CD4-positive, alpha-beta memory T cell (primary cell): ENCODE measurements at regions not wholly inside any gene's neighbourhood (a gene's known extent, or its start where the extent isn't known, plus 50 kb on each side); places are given as distances from the start of the nearest gene placed in this dataset.

Experiments
- CTCF ChIA-PET: fragments of 350-600 bp; sonication (Branson Sonifier 250); formaldehyde crosslinking; loops from one replicate; lab custom pipeline; 2021; ENCODE audit warnings: inconsistent platforms; ENCODE audit not compliant: partially characterized antibody; lab: Charles Lee
- POLR2A ChIA-PET: fragments of 350-600 bp; sonication (Branson Sonifier 250); formaldehyde crosslinking; loops from one replicate; lab custom pipeline; 2021; ENCODE audit not compliant: partially characterized antibody; lab: Charles Lee
- DNase-seq, 5 donors: peaks; one replicate each; pipeline versions ENCODE4 v3.0.0 to v3.0.0-alpha.2; 2020 to 2022; ENCODE audit warnings: mixed read lengths in 1 of 5
- H3K27ac ChIP-seq: one replicate; pipeline ENCODE4 v1.7.0; 2013; ENCODE audit warnings: low read depth, low read length
- H3K27me3 ChIP-seq: 2 replicates; pipeline ENCODE4 v1.7.0; 2013; ENCODE audit warnings: mild to moderate bottlenecking, low read length, moderate library complexity; ENCODE audit not compliant: insufficient read depth
- H3K36me3 ChIP-seq: 2 replicates; pipeline ENCODE4 v1.7.0; 2013; ENCODE audit warnings: mild to moderate bottlenecking, low read length, moderate library complexity; ENCODE audit not compliant: insufficient read depth
- H3K4me1 ChIP-seq: 2 replicates; pipeline ENCODE4 v1.7.0; 2013; ENCODE audit warnings: mild to moderate bottlenecking, low read length, moderate library complexity; ENCODE audit not compliant: insufficient read depth
- H3K4me3 ChIP-seq, 2 donors: one replicate each; pipeline ENCODE4 v1.7.0; 2013; ENCODE audit warnings: low read length in 2 of 2, mild to moderate bottlenecking in 1 of 2
- H3K9me3 ChIP-seq, 2 donors: one replicate each; pipeline ENCODE4 v1.7.0; 2013; ENCODE audit warnings: low read length in 2 of 2, control low read depth in 1 of 2; ENCODE audit not compliant: control insufficient read depth in 1 of 2
- H3K27ac Mint-ChIP-seq, 7 donors: one replicate each; pipeline ENCODE4 v1.8.0; 2020 to 2021; ENCODE audit warnings: mixed read lengths in 7 of 7, mild to moderate bottlenecking in 6 of 7, inconsistent platforms in 3 of 7, moderate library complexity in 3 of 7
- H3K27me3 Mint-ChIP-seq, 2 donors: one replicate each; pipeline ENCODE4 v1.8.0; 2020 to 2021; ENCODE audit warnings: mixed read lengths in 2 of 2
- H3K36me3 Mint-ChIP-seq, 2 donors: one replicate each; pipeline ENCODE4 v1.8.0; 2020 to 2021; ENCODE audit warnings: mixed read lengths in 2 of 2, inconsistent platforms in 1 of 2, mild to moderate bottlenecking in 1 of 2
- H3K4me1 Mint-ChIP-seq, 4 donors: one replicate each; pipeline ENCODE4 v1.8.0; 2020 to 2021; ENCODE audit warnings: mixed read lengths in 4 of 4, mild to moderate bottlenecking in 1 of 4
- H3K4me3 Mint-ChIP-seq, 8 donors: one replicate each; pipeline ENCODE4 v1.8.0; 2020 to 2021; ENCODE audit warnings: mixed read lengths in 8 of 8, mild to moderate bottlenecking in 7 of 8, moderate library complexity in 6 of 8, inconsistent platforms in 3 of 8
- H3K9me3 Mint-ChIP-seq, 8 donors: one replicate each; pipeline ENCODE4 v1.8.0; 2020 to 2021; ENCODE audit warnings: mixed read lengths in 8 of 8, mild to moderate bottlenecking in 5 of 8, inconsistent platforms in 3 of 8, moderate library complexity in 1 of 8
- intact Hi-C: fragments of 100-400 bp; cut with micrococcal nuclease; formaldehyde crosslinking; loops from one replicate; pipeline ENCODE4 v1.15.1; 2023

- Mint-ChIP-seq H3K27me3 (no peaks in the 10 kb centered on the region), H3K27ac (no peak overlapping the region), H3K9me3 (peaks cover 0 to 19% (median 8%) of the 10 kb centered on the region in 8 donors), H3K4me3 (no peak overlapping the region), H3K36me3 (peaks cover 0 to 2% of the 10 kb centered on the region in 2 donors), H3K4me1 (no peaks in the 10 kb centered on the region)
- Histone ChIP-seq H3K27me3 (no peaks in the 10 kb centered on the region), H3K4me1 (no peaks in the 10 kb centered on the region), H3K9me3 (no peaks in the 10 kb centered on the region), H3K27ac (no peak overlapping the region), H3K36me3 (no peaks in the 10 kb centered on the region), H3K4me3 (no peak overlapping the region)
- DNase-seq: no peak
- ChIA-PET CTCF (no interaction called here), POLR2A (no interaction called here)
- intact Hi-C loops: no loop called here
Measured at GRCh38 chr18:61149786-61150185, 183.4 kb upstream of the CDH20 start.

DNA sequence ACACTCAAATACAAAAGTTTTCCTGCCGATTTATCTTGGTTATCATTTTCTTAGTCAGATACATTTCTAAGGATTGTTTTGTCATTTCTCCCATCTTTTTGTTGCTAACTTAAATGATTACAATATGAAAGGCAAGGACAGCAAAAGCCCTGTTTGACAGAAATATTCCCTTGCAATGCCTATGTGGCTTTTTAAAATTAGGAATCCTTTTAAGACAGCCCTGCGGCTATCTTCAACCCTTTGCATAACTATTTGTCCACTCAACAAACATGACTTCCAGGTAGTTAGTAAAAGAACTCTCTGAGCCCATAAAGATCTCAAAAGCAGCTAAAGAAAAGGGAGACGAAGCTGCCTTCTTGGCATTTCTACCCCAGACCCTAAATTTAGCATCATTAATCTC lies 179.7 kb upstream of the CDH20 start:
- DNase-seq: no peak
- Histone ChIP-seq H3K9me3 (no peaks in the 10 kb centered on the region), H3K27me3 (no peaks in the 10 kb centered on the region), H3K4me1 (no peaks in the 10 kb centered on the region), H3K36me3 (no peaks in the 10 kb centered on the region), H3K27ac (no peak overlapping the region), H3K4me3 (no peak overlapping the region)
- Mint-ChIP-seq H3K9me3 (peaks cover 0 to 10% (median 4%) of the 10 kb centered on the region in 8 donors), H3K4me3 (no peak overlapping the region), H3K27me3 (no peaks in the 10 kb centered on the region), H3K27ac (no peak overlapping the region), H3K4me1 (no peaks in the 10 kb centered on the region), H3K36me3 (no peaks in the 10 kb centered on the region)
- ChIA-PET POLR2A (no interaction called here), CTCF (no interaction called here)
- intact Hi-C loops: no loop called here

GRCh38 chr18:61154866-61155265 lies 178.4 kb upstream of the CDH20 start:
- H3K36me3 ChIP-seq: no peaks in the 10 kb centered on the region
- H3K4me3 Mint-ChIP-seq: no peak overlapping the region
- ChIA-PET CTCF (no interaction called here), POLR2A (no interaction called here)
- H3K27me3 Mint-ChIP-seq: no peaks in the 10 kb centered on the region
- H3K9me3 Mint-ChIP-seq: peaks cover 0 to 10% (median 4%) of the 10 kb centered on the region in 8 donors
- no peak overlapping the region for H3K27ac ChIP-seq
- no peaks in the 10 kb centered on the region for H3K4me1 Mint-ChIP-seq
- no peaks in the 10 kb centered on the region for H3K9me3 ChIP-seq
- H3K36me3 Mint-ChIP-seq: no peaks in the 10 kb centered on the region
- H3K4me3 ChIP-seq: no peak overlapping the region
- no peaks in the 10 kb centered on the region for H3K27me3 ChIP-seq
- intact Hi-C loops: no loop called here
- DNase-seq: no peak
- H3K27ac Mint-ChIP-seq: no peak overlapping the region
- no peaks in the 10 kb centered on the region for H3K4me1 ChIP-seq

- no peak overlapping the region for H3K4me3 ChIP-seq
- H3K27me3 ChIP-seq: no peaks in the 10 kb centered on the region
- H3K36me3 ChIP-seq: no peaks in the 10 kb centered on the region
- no peaks in the 10 kb centered on the region for H3K36me3 Mint-ChIP-seq
- CTCF ChIA-PET: no interaction called here
- H3K4me1 ChIP-seq: no peaks in the 10 kb centered on the region
- POLR2A ChIA-PET: no interaction called here
- no peaks in the 10 kb centered on the region for H3K9me3 ChIP-seq
- H3K4me3 Mint-ChIP-seq: no peak overlapping the region
- DNase-seq: no peak
- H3K27ac Mint-ChIP-seq: no peak overlapping the region
- no peaks in the 10 kb centered on the region for H3K27me3 Mint-ChIP-seq
- peaks cover 0 to 10% (median 4%) of the 10 kb centered on the region in 8 donors for H3K9me3 Mint-ChIP-seq
- H3K27ac ChIP-seq: no peak overlapping the region
- intact Hi-C loops: no loop called here
- H3K4me1 Mint-ChIP-seq: no peaks in the 10 kb centered on the region
Measured at GRCh38 chr18:61155586-61155985, 177.6 kb upstream of the CDH20 start.

GRCh38 chr18:61157451-61157850 lies 175.8 kb upstream of the CDH20 start:
- Histone ChIP-seq H3K4me1 (no peaks in the 10 kb centered on the region), H3K27ac (no peak overlapping the region), H3K27me3 (no peaks in the 10 kb centered on the region), H3K9me3 (no peaks in the 10 kb centered on the region), H3K4me3 (no peak overlapping the region), H3K36me3 (no peaks in the 10 kb centered on the region)
- intact Hi-C loops: no loop called here
- peaks cover 1 to 9% (median 5%) of the 10 kb centered on the region in 8 donors for H3K9me3 Mint-ChIP-seq
- no peak overlapping the region for H3K4me3 Mint-ChIP-seq
- H3K36me3 Mint-ChIP-seq: no peaks in the 10 kb centered on the region
- DNase-seq: no peak
- no peaks in the 10 kb centered on the region for H3K4me1 Mint-ChIP-seq
- no peaks in the 10 kb centered on the region for H3K27me3 Mint-ChIP-seq
- no peak overlapping the region for H3K27ac Mint-ChIP-seq
- POLR2A ChIA-PET: no interaction called here
- CTCF ChIA-PET: no interaction called here

DNA sequence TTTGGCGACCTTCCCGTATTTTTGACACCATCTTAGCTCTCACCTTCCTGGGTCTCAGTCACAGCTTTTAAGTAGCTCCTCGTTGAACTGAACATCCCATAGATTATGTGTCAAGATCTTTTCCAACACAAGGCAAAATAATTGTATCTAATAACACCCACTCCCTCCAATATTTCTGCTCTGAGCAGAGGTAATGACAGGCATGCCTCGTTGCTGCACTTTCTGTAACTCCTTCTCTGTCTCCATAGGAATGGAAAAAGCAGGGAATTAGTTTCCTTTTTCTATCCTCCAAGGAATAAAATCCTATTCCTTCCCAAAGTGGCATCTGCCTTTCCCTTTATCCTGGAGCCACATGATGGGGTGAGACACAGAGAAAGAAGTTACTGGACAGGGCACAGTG lies 174.0 kb upstream of the CDH20 start:
- Mint-ChIP-seq H3K27ac (no peak overlapping the region), H3K27me3 (no peaks in the 10 kb centered on the region), H3K4me3 (no peak overlapping the region), H3K9me3 (peaks cover under 1 to 7% (median 4%) of the 10 kb centered on the region in 8 donors), H3K36me3 (no peaks in the 10 kb centered on the region), H3K4me1 (no peaks in the 10 kb centered on the region)
- Histone ChIP-seq H3K27ac (no peak overlapping the region), H3K36me3 (no peaks in the 10 kb centered on the region), H3K4me1 (no peaks in the 10 kb centered on the region), H3K9me3 (no peaks in the 10 kb centered on the region), H3K27me3 (no peaks in the 10 kb centered on the region), H3K4me3 (no peak overlapping the region)
- no peak for DNase-seq
- ChIA-PET CTCF (no interaction called here), POLR2A (no interaction called here)
- intact Hi-C loops: no loop called here

DNA sequence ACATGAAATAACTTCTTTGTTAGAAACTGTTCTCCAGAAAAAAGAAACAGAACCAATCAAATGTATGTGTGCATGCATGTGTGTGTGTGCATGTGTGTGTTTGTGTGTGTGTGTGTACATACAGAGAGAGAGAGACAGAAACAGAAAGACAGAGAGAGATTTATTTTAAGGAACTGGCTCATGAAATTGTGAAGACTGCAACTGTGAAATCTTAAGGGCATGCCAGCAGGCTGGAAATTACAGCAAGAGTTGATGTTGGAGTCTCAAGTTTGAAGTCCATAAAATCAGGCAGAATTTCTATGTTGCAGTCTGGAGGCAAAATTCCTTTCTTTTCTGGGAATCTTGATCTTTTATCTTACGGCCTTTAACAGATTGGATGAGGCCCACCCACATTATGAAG lies 168.9 kb upstream of the CDH20 start:
- Histone ChIP-seq H3K27me3 (no peaks in the 10 kb centered on the region), H3K4me1 (no peaks in the 10 kb centered on the region), H3K4me3 (no peak overlapping the region), H3K9me3 (no peaks in the 10 kb centered on the region), H3K36me3 (no peaks in the 10 kb centered on the region), H3K27ac (no peak overlapping the region)
- Mint-ChIP-seq H3K27ac (no peak overlapping the region), H3K4me1 (no peaks in the 10 kb centered on the region), H3K36me3 (no peaks in the 10 kb centered on the region), H3K4me3 (no peak overlapping the region), H3K27me3 (no peaks in the 10 kb centered on the region), H3K9me3 (peaks cover 0 to 7% (median 4%) of the 10 kb centered on the region in 8 donors)
- ChIA-PET POLR2A (no interaction called here), CTCF (no interaction called here)
- intact Hi-C loops: no loop called here
- no peak for DNase-seq

DNA sequence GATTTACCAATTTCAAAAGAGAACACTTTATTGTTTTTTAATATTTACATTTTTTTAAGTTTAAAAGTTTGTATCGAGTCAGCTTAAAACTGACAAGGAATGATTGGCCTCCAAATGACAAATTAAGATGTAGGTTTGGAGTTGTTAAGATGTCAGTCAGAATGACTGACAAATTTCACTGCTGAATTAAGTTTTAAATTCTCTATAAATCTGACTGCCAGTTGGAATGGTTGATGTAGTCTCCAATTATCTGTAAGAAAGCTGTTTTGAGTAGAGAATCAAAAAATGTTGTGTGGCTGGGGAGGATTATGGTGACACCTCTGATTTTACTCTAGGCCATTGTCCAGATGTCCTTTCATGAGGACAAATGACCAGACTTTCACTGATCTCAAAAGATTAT lies 165.3 kb upstream of the CDH20 start:
- no peaks in the 10 kb centered on the region for H3K27me3 Mint-ChIP-seq
- H3K27me3 ChIP-seq: no peaks in the 10 kb centered on the region
- no peaks in the 10 kb centered on the region for H3K9me3 ChIP-seq
- H3K4me1 Mint-ChIP-seq: no peaks in the 10 kb centered on the region
- H3K36me3 ChIP-seq: no peaks in the 10 kb centered on the region
- no peak overlapping the region for H3K4me3 Mint-ChIP-seq
- POLR2A ChIA-PET: no interaction called here
- H3K4me3 ChIP-seq: no peak overlapping the region
- intact Hi-C loops: no loop called here
- CTCF ChIA-PET: no interaction called here
- H3K4me1 ChIP-seq: no peaks in the 10 kb centered on the region
- no peaks in the 10 kb centered on the region for H3K36me3 Mint-ChIP-seq
- peaks cover 0 to 4% (median 3%) of the 10 kb centered on the region in 8 donors for H3K9me3 Mint-ChIP-seq
- no peak overlapping the region for H3K27ac Mint-ChIP-seq
- no peak overlapping the region for H3K27ac ChIP-seq
- no peak for DNase-seq
